Subcutaneous abdominal adipose tissue (tissue), 5 donors: ENCODE measurements at regions not wholly inside any gene's neighbourhood (a gene's known extent, or its start where the extent isn't known, plus 50 kb on each side); places are given as distances from the start of the nearest gene placed in this dataset.

ENCODE experiments used
- H3K27ac ChIP-seq: one replicate; pipeline ENCODE4 v1.7.0; 2013; ENCODE audit warnings: low read depth, mild to moderate bottlenecking, inconsistent platforms, low read length, moderate library complexity
- H3K27me3 ChIP-seq, 5 donors: one replicate each; pipeline ENCODE4 v1.7.0; 2013; ENCODE audit warnings: low read length in 5 of 5, inconsistent platforms in 1 of 5; ENCODE audit not compliant: control insufficient read depth in 5 of 5, insufficient read depth in 4 of 5
- H3K36me3 ChIP-seq, 5 donors: one replicate each; pipeline ENCODE4 v1.7.0; 2013; ENCODE audit warnings: low read length in 5 of 5; ENCODE audit not compliant: control insufficient read depth in 5 of 5, insufficient read depth in 5 of 5
- H3K4me1 ChIP-seq, 5 donors: one replicate each; pipeline ENCODE4 v1.7.0; 2013; ENCODE audit warnings: low read length in 5 of 5, mild to moderate bottlenecking in 3 of 5, moderate library complexity in 1 of 5; ENCODE audit not compliant: control insufficient read depth in 5 of 5, insufficient read depth in 5 of 5
- H3K4me3 ChIP-seq, 5 donors: one replicate each; pipeline ENCODE4 v1.7.0; 2013; ENCODE audit warnings: low read length in 5 of 5, low read depth in 1 of 5
- H3K9ac ChIP-seq, 5 donors: one replicate each; pipeline ENCODE4 v1.7.0; 2013; ENCODE audit warnings: low read length in 5 of 5, mild to moderate bottlenecking in 4 of 5, moderate library complexity in 3 of 5
- H3K9me3 ChIP-seq, 5 donors: one replicate each; pipeline ENCODE4 v1.7.0; 2013; ENCODE audit warnings: low read length in 5 of 5; ENCODE audit not compliant: control insufficient read depth in 5 of 5
- donor health status: healthy.
- donor health status: healthy.
- donor health status: healthy.
- donor health status: healthy.
- donor health status: healthy.

- Histone ChIP-seq H3K9ac (no peak overlapping the region), H3K27me3 (no peaks in the 10 kb centered on the region), H3K4me3 (no peak overlapping the region), H3K36me3 (no peaks in the 10 kb centered on the region), H3K27ac (no peak overlapping the region), H3K4me1 (peaks cover 5 to 16% (median 12%) of the 10 kb centered on the region in 5 donors), H3K9me3 (no peaks in the 10 kb centered on the region)
These were observed 79.3 kb upstream of the ARMC3 start for GRCh38 chr10:22848509-22848908.

- Histone ChIP-seq H3K4me3 (no peak overlapping the region), H3K9ac (no peak overlapping the region), H3K36me3 (no peaks in the 10 kb centered on the region), H3K27me3 (no peaks in the 10 kb centered on the region), H3K4me1 (peaks cover 5 to 16% (median 12%) of the 10 kb centered on the region in 5 donors), H3K9me3 (no peaks in the 10 kb centered on the region), H3K27ac (no peak overlapping the region)
These were observed 81.6 kb upstream of the ARMC3 start for GRCh38 chr10:22846294-22846693.

GRCh38 chr10:22839639-22840038 is 88.2 kb upstream of the ARMC3 start:
- H3K27me3 ChIP-seq: peaks cover 0 to 3% (median 0%) of the 10 kb centered on the region in 5 donors
- H3K9ac ChIP-seq: no peak overlapping the region
- no peak overlapping the region for H3K27ac ChIP-seq
- H3K36me3 ChIP-seq: no peaks in the 10 kb centered on the region
- no peak overlapping the region for H3K4me3 ChIP-seq
- H3K4me1 ChIP-seq: peaks cover 0 to 4% (median 0%) of the 10 kb centered on the region in 5 donors
- no peaks in the 10 kb centered on the region for H3K9me3 ChIP-seq

GRCh38 chr10:22837771-22838170 is 90.1 kb upstream of the ARMC3 start:
- peaks cover 0 to 3% (median 0%) of the 10 kb centered on the region in 5 donors for H3K27me3 ChIP-seq
- H3K4me3 ChIP-seq: no peak overlapping the region
- H3K9me3 ChIP-seq: no peaks in the 10 kb centered on the region
- no peak overlapping the region for H3K27ac ChIP-seq
- no peaks in the 10 kb centered on the region for H3K4me1 ChIP-seq
- H3K36me3 ChIP-seq: no peaks in the 10 kb centered on the region
- H3K9ac ChIP-seq: no peak overlapping the region

- Histone ChIP-seq H3K9me3 (no peaks in the 10 kb centered on the region), H3K9ac (no peak overlapping the region), H3K4me3 (no peak overlapping the region), H3K4me1 (no peaks in the 10 kb centered on the region), H3K27me3 (peaks cover 0 to 3% (median 0%) of the 10 kb centered on the region in 5 donors), H3K27ac (no peak overlapping the region), H3K36me3 (no peaks in the 10 kb centered on the region)
These were observed 90.5 kb upstream of the ARMC3 start for GRCh38 chr10:22837351-22837750.

GRCh38 chr10:22834471-22834870 is 93.4 kb upstream of the ARMC3 start:
- H3K9ac ChIP-seq: no peak overlapping the region

GRCh38 chr10:22833781-22834180 is 94.1 kb upstream of the ARMC3 start:
- no peak overlapping the region for H3K9ac ChIP-seq
- no peak overlapping the region for H3K27ac ChIP-seq
- H3K36me3 ChIP-seq: no peaks in the 10 kb centered on the region
- no peaks in the 10 kb centered on the region for H3K9me3 ChIP-seq
- no peak overlapping the region for H3K4me3 ChIP-seq
- no peaks in the 10 kb centered on the region for H3K27me3 ChIP-seq
- H3K4me1 ChIP-seq: no peaks in the 10 kb centered on the region

More at GRCh38 chr10:22834471-22834870, 93.4 kb upstream of the ARMC3 start:
- H3K4me3 ChIP-seq: no peak overlapping the region
- H3K4me1 ChIP-seq: no peaks in the 10 kb centered on the region
- no peaks in the 10 kb centered on the region for H3K36me3 ChIP-seq
- H3K27ac ChIP-seq: no peak overlapping the region
- no peaks in the 10 kb centered on the region for H3K9me3 ChIP-seq
- H3K27me3 ChIP-seq: no peaks in the 10 kb centered on the region

- Histone ChIP-seq H3K4me3 (no peak overlapping the region), H3K27me3 (no peaks in the 10 kb centered on the region), H3K27ac (no peak overlapping the region), H3K9me3 (no peaks in the 10 kb centered on the region), H3K9ac (no peak overlapping the region), H3K4me1 (no peaks in the 10 kb centered on the region), H3K36me3 (no peaks in the 10 kb centered on the region)
These were observed 94.5 kb upstream of the ARMC3 start for GRCh38 chr10:22833353-22833752.

GRCh38 chr10:22832851-22833250 is 95.0 kb upstream of the ARMC3 start:
- Histone ChIP-seq H3K9me3 (no peaks in the 10 kb centered on the region), H3K4me1 (no peaks in the 10 kb centered on the region)

GRCh38 chr10:22832066-22832602 is 95.7 kb upstream of the ARMC3 start:
- no peaks in the 10 kb centered on the region for H3K36me3 ChIP-seq
- H3K4me3 ChIP-seq: no peak overlapping the region
- H3K27me3 ChIP-seq: no peaks in the 10 kb centered on the region
- no peak overlapping the region for H3K9ac ChIP-seq
- no peaks in the 10 kb centered on the region for H3K9me3 ChIP-seq
- no peak overlapping the region for H3K27ac ChIP-seq
- no peaks in the 10 kb centered on the region for H3K4me1 ChIP-seq

More at GRCh38 chr10:22832851-22833250, 95.0 kb upstream of the ARMC3 start:
- Histone ChIP-seq H3K9ac (no peak overlapping the region), H3K27me3 (no peaks in the 10 kb centered on the region), H3K36me3 (no peaks in the 10 kb centered on the region), H3K27ac (no peak overlapping the region), H3K4me3 (no peak overlapping the region)

- no peaks in the 10 kb centered on the region for H3K27me3 ChIP-seq
- no peak overlapping the region for H3K9ac ChIP-seq
- H3K36me3 ChIP-seq: no peaks in the 10 kb centered on the region
- no peak overlapping the region for H3K4me3 ChIP-seq
- H3K4me1 ChIP-seq: no peaks in the 10 kb centered on the region
- H3K9me3 ChIP-seq: no peaks in the 10 kb centered on the region
- no peak overlapping the region for H3K27ac ChIP-seq
These were observed 96.3 kb upstream of the ARMC3 start for GRCh38 chr10:22831586-22831985.
